ENCODE measurements at regions not wholly inside any gene's neighbourhood (a gene's known extent, or its start where the extent isn't known, plus 50 kb on each side); places are given as distances from the start of the nearest gene placed in this dataset.

GRCh38 chr16:73427164-73427563, 379.2 kb upstream of the ZFHX3 start:
- no peaks in the 10 kb centered on the region for H3K36me3 ChIP-seq
- no peaks in the 10 kb centered on the region for H3K9me3 ChIP-seq
- ATAC-seq (no peak), DNase-seq (no peak)
- intact Hi-C loops (cut with DNase I) = no loop called here
- H3K4me1 ChIP-seq = no peaks in the 10 kb centered on the region
- no peaks in the 10 kb centered on the region for H3K27me3 ChIP-seq
- H3K27ac ChIP-seq = no peak overlapping the region
- H3K4me3 ChIP-seq = no peak overlapping the region
- no peak for TF ChIP-seq CTCF (IDR thresholded peaks at IDR 0.05)

GRCh38 chr16:73426433-73427160, 378.7 kb upstream of the ZFHX3 start:
- intact Hi-C loops (cut with DNase I) = no loop called here
- Histone ChIP-seq H3K36me3 (no peaks in the 10 kb centered on the region), H3K4me3 (no peak overlapping the region), H3K27ac (no peak overlapping the region), H3K9me3 (no peaks in the 10 kb centered on the region), H3K4me1 (no peaks in the 10 kb centered on the region), H3K27me3 (no peaks in the 10 kb centered on the region)
- ATAC-seq (no peak), DNase-seq (no peak)
- TF ChIP-seq CTCF (IDR thresholded peaks at IDR 0.05) = no peak

GRCh38 chr16:73420676-73421075, 372.7 kb upstream of the ZFHX3 start:
- H3K4me3 ChIP-seq = no peak overlapping the region
- no peak for ATAC-seq

GRCh38 chr16:73420244-73420643, 372.3 kb upstream of the ZFHX3 start:
- intact Hi-C loops (cut with DNase I) = no loop called here

More at GRCh38 chr16:73420676-73421075, 372.7 kb upstream of the ZFHX3 start:
- H3K27ac ChIP-seq = no peak overlapping the region
- no peaks in the 10 kb centered on the region for H3K4me1 ChIP-seq
- no peak for TF ChIP-seq CTCF (IDR thresholded peaks at IDR 0.05)
- no peaks in the 10 kb centered on the region for H3K9me3 ChIP-seq
- intact Hi-C loops (cut with DNase I) = no loop called here
- H3K27me3 ChIP-seq = no peaks in the 10 kb centered on the region
- no peaks in the 10 kb centered on the region for H3K36me3 ChIP-seq
- DNase-seq = no peak

GRCh38 chr16:73418691-73419090, 370.8 kb upstream of the ZFHX3 start:
- Histone ChIP-seq H3K36me3 (no peaks in the 10 kb centered on the region), H3K27me3 (no peaks in the 10 kb centered on the region), H3K4me1 (no peaks in the 10 kb centered on the region), H3K27ac (no peak overlapping the region), H3K9me3 (no peaks in the 10 kb centered on the region), H3K4me3 (no peak overlapping the region)
- no peak for TF ChIP-seq CTCF (IDR thresholded peaks at IDR 0.05)
- no peak for ATAC-seq
- intact Hi-C loops (cut with DNase I) = no loop called here
- DNase-seq = no peak

More at GRCh38 chr16:73420244-73420643, 372.3 kb upstream of the ZFHX3 start:
- Histone ChIP-seq H3K4me1 (no peaks in the 10 kb centered on the region), H3K27me3 (no peaks in the 10 kb centered on the region), H3K4me3 (no peak overlapping the region), H3K27ac (no peak overlapping the region), H3K36me3 (no peaks in the 10 kb centered on the region), H3K9me3 (no peaks in the 10 kb centered on the region)
- TF ChIP-seq CTCF (IDR thresholded peaks at IDR 0.05) = no peak
- ATAC-seq (no peak), DNase-seq (no peak)

GRCh38 chr16:73418051-73418450, 370.1 kb upstream of the ZFHX3 start:
- DNase-seq (no peak), ATAC-seq (no peak)
- intact Hi-C loops (cut with DNase I) = no loop called here
- Histone ChIP-seq H3K4me1 (no peaks in the 10 kb centered on the region), H3K9me3 (no peaks in the 10 kb centered on the region), H3K36me3 (no peaks in the 10 kb centered on the region), H3K27me3 (no peaks in the 10 kb centered on the region), H3K27ac (no peak overlapping the region), H3K4me3 (no peak overlapping the region)
- TF ChIP-seq CTCF (IDR thresholded peaks at IDR 0.05) = no peak
